Neural crest cell (in vitro differentiated cells): ENCODE measurements at regions not wholly inside any gene's neighbourhood (a gene's known extent, or its start where the extent isn't known, plus 50 kb on each side); places are given as distances from the start of the nearest gene placed in this dataset.

Experiments
- DNase-seq: peaks from one replicate; pipeline ENCODE4 v3.0.0; 2021; ENCODE audit warnings: low read depth, mixed read lengths, low spot score
- H3K27ac Mint-ChIP-seq: one replicate; pipeline ENCODE4 v1.8.0; 2021; ENCODE audit warnings: mild to moderate bottlenecking, mixed read lengths; ENCODE audit not compliant: unreplicated experiment
- H3K27me3 Mint-ChIP-seq: 2 replicates; pipeline ENCODE4 v1.8.0; 2021; ENCODE audit warnings: low read depth, mild to moderate bottlenecking, mixed read lengths
- H3K36me3 Mint-ChIP-seq: 2 replicates; pipeline ENCODE4 v1.8.0; 2021; ENCODE audit warnings: low read depth, mild to moderate bottlenecking, mixed read lengths
- H3K4me1 Mint-ChIP-seq: 2 replicates; pipeline ENCODE4 v1.8.0; 2021; ENCODE audit warnings: mixed read lengths
- H3K4me3 Mint-ChIP-seq: one replicate; pipeline ENCODE4 v1.8.0; 2021; ENCODE audit warnings: mild to moderate bottlenecking, mixed read lengths
- H3K9me3 Mint-ChIP-seq: 2 replicates; pipeline ENCODE4 v1.8.0; 2021; ENCODE audit warnings: mixed read lengths
- CTCF ChIP-seq: fragments of 200-600 bp; sonication (generic); conservative IDR thresholded peaks from 2 replicates; pipeline ENCODE4 v1.5.0; 2021; ENCODE audit warnings: antibody characterized with exemption, mild to moderate bottlenecking

GRCh38 chr3:194275291-194275690, 75.8 kb downstream of the CPN2 start:
- peaks cover 2% of the 10 kb centered on the region for H3K36me3 Mint-ChIP-seq
- peak overlapping the region; percentile 76 for H3K4me3 Mint-ChIP-seq
- no peak for TF ChIP-seq CTCF
- DNase-seq: no peak
- H3K27ac Mint-ChIP-seq: peak overlapping the region; percentile 91
- H3K27me3 Mint-ChIP-seq: peaks cover 51% of the 10 kb centered on the region
- peaks cover 87% of the 10 kb centered on the region for H3K4me1 Mint-ChIP-seq
- no peaks in the 10 kb centered on the region for H3K9me3 Mint-ChIP-seq

GRCh38 chr3:194275721-194276120, 75.4 kb downstream of the CPN2 start:
- H3K27me3 Mint-ChIP-seq: peaks cover 55% of the 10 kb centered on the region
- no peak for DNase-seq
- peak overlapping the region; percentile 50 for H3K27ac Mint-ChIP-seq
- H3K4me1 Mint-ChIP-seq: peaks cover 84% of the 10 kb centered on the region
- TF ChIP-seq CTCF: no peak
- H3K36me3 Mint-ChIP-seq: peaks cover 2% of the 10 kb centered on the region
- no peaks in the 10 kb centered on the region for H3K9me3 Mint-ChIP-seq
- H3K4me3 Mint-ChIP-seq: peak overlapping the region; percentile 62

- Mint-ChIP-seq H3K27me3 (peaks cover 65% of the 10 kb centered on the region), H3K36me3 (peaks cover 2% of the 10 kb centered on the region), H3K4me3 (no peak overlapping the region), H3K4me1 (peaks cover 74% of the 10 kb centered on the region), H3K9me3 (no peaks in the 10 kb centered on the region), H3K27ac (no peak overlapping the region)
- no peak for TF ChIP-seq CTCF
- no peak for DNase-seq
Observed at GRCh38 chr3:194276768-194277103, 74.4 kb downstream of the CPN2 start.

GRCh38 chr3:194277104-194277785, 73.9 kb downstream of the CPN2 start:
- H3K27ac Mint-ChIP-seq: no peak overlapping the region
- TF ChIP-seq CTCF: no peak
- H3K27me3 Mint-ChIP-seq: peaks cover 70% of the 10 kb centered on the region
- peaks cover 77% of the 10 kb centered on the region for H3K4me1 Mint-ChIP-seq
- H3K9me3 Mint-ChIP-seq: no peaks in the 10 kb centered on the region
- no peak for DNase-seq
- H3K36me3 Mint-ChIP-seq: peaks cover 2% of the 10 kb centered on the region
- peak overlapping the region; percentile 31 for H3K4me3 Mint-ChIP-seq

GRCh38 chr3:194277786-194278130, 73.4 kb downstream of the CPN2 start:
- DNase-seq: no peak
- H3K27me3 Mint-ChIP-seq: peaks cover 69% of the 10 kb centered on the region
- peaks cover 2% of the 10 kb centered on the region for H3K36me3 Mint-ChIP-seq
- H3K27ac Mint-ChIP-seq: no peak overlapping the region
- H3K4me3 Mint-ChIP-seq: peak overlapping the region; percentile 64
- TF ChIP-seq CTCF: no peak
- no peaks in the 10 kb centered on the region for H3K9me3 Mint-ChIP-seq
- H3K4me1 Mint-ChIP-seq: peaks cover 77% of the 10 kb centered on the region
